Keratinocyte (primary cell): ENCODE measurements at regions not wholly inside any gene's neighbourhood (a gene's known extent, or its start where the extent isn't known, plus 50 kb on each side); places are given as distances from the start of the nearest gene placed in this dataset.

Experiments used
- DNase-seq: peaks from one replicate; pipeline ENCODE4 v3.0.0-alpha.2; 2011; ENCODE audit warnings: low read depth, missing footprints, low spot score
- FAIRE-seq: peaks from 2 replicates; lab custom pipeline; 2011; peaks lifted over from hg19 to GRCh38; lab: Jason Lieb, UNC
- H2AFZ ChIP-seq: 2 replicates; pipeline ENCODE4 v1.6.0; 2012; ENCODE audit warnings: low read length, control low read depth, inconsistent platforms; ENCODE audit not compliant: control insufficient read depth
- H3K27ac ChIP-seq: 2 replicates; pipeline ENCODE4 v1.5.1; 2011; ENCODE audit warnings: low read length; ENCODE audit not compliant: control insufficient read depth, insufficient read depth
- H3K27me3 ChIP-seq: 3 replicates; pipeline ENCODE4 v1.6.0; 2011; ENCODE audit warnings: low read length; ENCODE audit not compliant: control insufficient read depth, insufficient read depth; ENCODE audit errors: extremely low read depth
- H3K36me3 ChIP-seq, 2 experiments: 2 replicates in 1 of 2; 3 replicates in 1 of 2; pipeline ENCODE4 v1.5.1; 2011; ENCODE audit warnings: low read length in 2 of 2, mild to moderate bottlenecking in 1 of 2; ENCODE audit not compliant: control insufficient read depth in 2 of 2, insufficient read depth in 2 of 2; ENCODE audit errors: extremely low read depth in 1 of 2
- H3K4me1 ChIP-seq: 3 replicates; pipeline ENCODE4 v1.5.1; 2011; ENCODE audit warnings: low read length; ENCODE audit not compliant: control insufficient read depth, insufficient read depth; ENCODE audit errors: extremely low read depth
- H3K4me2 ChIP-seq: 3 replicates; pipeline ENCODE4 v1.6.0; 2011; ENCODE audit warnings: low read depth, low read length; ENCODE audit not compliant: control insufficient read depth, insufficient read depth; ENCODE audit errors: extremely low read depth
- H3K4me3 ChIP-seq, 3 experiments: fragments of 200-600 bp in 1 of 3; sonication (generic) in 1 of 3; 2 replicates in 2 of 3; 3 replicates in 1 of 3; pipeline ENCODE4 v1.5.1; 2011 to 2016; ENCODE audit warnings: low read length in 3 of 3, mild to moderate bottlenecking in 3 of 3, control low read depth in 2 of 3, inconsistent platforms in 1 of 3, low read depth in 1 of 3, mixed read lengths in 1 of 3, mixed run types in 1 of 3, moderate library complexity in 1 of 3; ENCODE audit not compliant: control insufficient read depth in 2 of 3, insufficient read depth in 2 of 3; ENCODE audit errors: extremely low read depth in 1 of 3
- H3K79me2 ChIP-seq: 2 replicates; pipeline ENCODE4 v1.6.0; 2012; ENCODE audit warnings: low read length; ENCODE audit not compliant: control insufficient read depth, insufficient read depth
- H3K9ac ChIP-seq: 3 replicates; pipeline ENCODE4 v1.6.0; 2011; ENCODE audit warnings: low read length; ENCODE audit not compliant: control insufficient read depth, insufficient read depth; ENCODE audit errors: extremely low read depth
- H3K9me1 ChIP-seq: 3 replicates; pipeline ENCODE4 v1.6.0; 2011; ENCODE audit warnings: low read length; ENCODE audit not compliant: control insufficient read depth, insufficient read depth; ENCODE audit errors: extremely low read depth
- H3K9me3 ChIP-seq: 2 replicates; pipeline ENCODE4 v1.5.1; 2012; ENCODE audit warnings: low read depth, low read length; ENCODE audit not compliant: control insufficient read depth
- H4K20me1 ChIP-seq: 3 replicates; pipeline ENCODE4 v1.6.0; 2011; ENCODE audit warnings: low read length; ENCODE audit not compliant: control insufficient read depth, insufficient read depth; ENCODE audit errors: extremely low read depth
- EZH2 ChIP-seq: IDR thresholded peaks from one replicate; pipeline ENCODE4 v1.6.1; 2012; ENCODE audit warnings: inconsistent platforms, mild to moderate bottlenecking, low read length, moderate library complexity
- dilution Hi-C: fragments of 300-500 bp; cut with MboI; formaldehyde crosslinking; loops from one replicate; pipeline ENCODE4 v1.7.0; 2020; ENCODE audit warnings: low sequenced_read_pairs; ENCODE audit not compliant: extremely low pct_ligation_motif_present
- TF ChIP-seq, protein P1 (sequence below), 3 experiments: IDR thresholded peaks in 1 of 3; conservative IDR thresholded peaks in 1 of 3; optimal IDR thresholded peaks in 1 of 3; 2 replicates in 2 of 3; 3 replicates in 1 of 3; pipeline versions ENCODE3 to v1.5.1; 2011; ENCODE audit warnings: low read length in 3 of 3, mild to moderate bottlenecking in 3 of 3, moderate library complexity in 2 of 3, control low read depth in 1 of 3, inconsistent platforms in 1 of 3; ENCODE audit not compliant: insufficient read depth in 2 of 3; ENCODE audit errors: extremely low read depth in 1 of 3

- H3K9me3 ChIP-seq = no peaks in the 10 kb centered on the region
- no peak for FAIRE-seq
- no peaks in the 10 kb centered on the region for H3K79me2 ChIP-seq
- H3K4me3 ChIP-seq = no peak overlapping the region
- no peak overlapping the region for H3K9ac ChIP-seq
- no peak for TF ChIP-seq EZH2
- TF ChIP-seq, protein P1, sequence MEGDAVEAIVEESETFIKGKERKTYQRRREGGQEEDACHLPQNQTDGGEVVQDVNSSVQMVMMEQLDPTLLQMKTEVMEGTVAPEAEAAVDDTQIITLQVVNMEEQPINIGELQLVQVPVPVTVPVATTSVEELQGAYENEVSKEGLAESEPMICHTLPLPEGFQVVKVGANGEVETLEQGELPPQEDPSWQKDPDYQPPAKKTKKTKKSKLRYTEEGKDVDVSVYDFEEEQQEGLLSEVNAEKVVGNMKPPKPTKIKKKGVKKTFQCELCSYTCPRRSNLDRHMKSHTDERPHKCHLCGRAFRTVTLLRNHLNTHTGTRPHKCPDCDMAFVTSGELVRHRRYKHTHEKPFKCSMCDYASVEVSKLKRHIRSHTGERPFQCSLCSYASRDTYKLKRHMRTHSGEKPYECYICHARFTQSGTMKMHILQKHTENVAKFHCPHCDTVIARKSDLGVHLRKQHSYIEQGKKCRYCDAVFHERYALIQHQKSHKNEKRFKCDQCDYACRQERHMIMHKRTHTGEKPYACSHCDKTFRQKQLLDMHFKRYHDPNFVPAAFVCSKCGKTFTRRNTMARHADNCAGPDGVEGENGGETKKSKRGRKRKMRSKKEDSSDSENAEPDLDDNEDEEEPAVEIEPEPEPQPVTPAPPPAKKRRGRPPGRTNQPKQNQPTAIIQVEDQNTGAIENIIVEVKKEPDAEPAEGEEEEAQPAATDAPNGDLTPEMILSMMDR (optimal IDR thresholded peaks at IDR 0.05 in 1 of 3, IDR thresholded peaks at IDR 0.05 in 1 of 3, conservative IDR thresholded peaks at IDR 0.05 in 1 of 3; ENCODE audit: extremely low read depth in 1 of 3, insufficient read depth in 2 of 3, low read length in 3 of 3) = no peak
- H3K4me1 ChIP-seq = no peaks in the 10 kb centered on the region
- H3K27ac ChIP-seq = no peak overlapping the region
- H3K9me1 ChIP-seq = no peaks in the 10 kb centered on the region
- H3K4me2 ChIP-seq = no peak overlapping the region
- no peaks in the 10 kb centered on the region for H3K36me3 ChIP-seq
- no peaks in the 10 kb centered on the region for H3K27me3 ChIP-seq
- no peak overlapping the region for H2AFZ ChIP-seq
- H4K20me1 ChIP-seq = no peaks in the 10 kb centered on the region
- dilution Hi-C loops = no loop called here
- no peak for DNase-seq
Observed at GRCh38 chr18:26709897-26710296, 155.6 kb downstream of the AQP4 start.

- Histone ChIP-seq H3K27me3 (no peaks in the 10 kb centered on the region), H3K4me1 (no peaks in the 10 kb centered on the region), H3K9me3 (no peaks in the 10 kb centered on the region), H2AFZ (no peak overlapping the region), H3K36me3 (no peaks in the 10 kb centered on the region), H4K20me1 (no peaks in the 10 kb centered on the region), H3K9ac (no peak overlapping the region), H3K9me1 (no peaks in the 10 kb centered on the region), H3K4me3 (no peak overlapping the region), H3K79me2 (no peaks in the 10 kb centered on the region), H3K27ac (no peak overlapping the region), H3K4me2 (no peak overlapping the region)
- DNase-seq (no peak), FAIRE-seq (no peak)
- TF ChIP-seq, protein P1 (optimal IDR thresholded peaks at IDR 0.05 in 1 of 3, IDR thresholded peaks at IDR 0.05 in 1 of 3, conservative IDR thresholded peaks at IDR 0.05 in 1 of 3; ENCODE audit: extremely low read depth in 1 of 3, insufficient read depth in 2 of 3, low read length in 3 of 3) = no peak
- no peak for TF ChIP-seq EZH2
- dilution Hi-C loops = no loop called here
Observed at GRCh38 chr18:26708806-26709716, 156.4 kb downstream of the AQP4 start.
